NB4 (cell line): ENCODE measurements at regions not wholly inside any gene's neighbourhood (a gene's known extent, or its start where the extent isn't known, plus 50 kb on each side); places are given as distances from the start of the nearest gene placed in this dataset.

Experiments used
- DNase-seq: peaks from one replicate; pipeline ENCODE4 v3.0.0; 2010; ENCODE audit warnings: low read depth
- H3K4me3 ChIP-seq: one replicate; pipeline ENCODE4 v1.5.1; 2011; ENCODE audit warnings: mild to moderate bottlenecking, low read depth, low read length, moderate library complexity
- CTCF ChIP-seq: IDR thresholded peaks from one replicate; pipeline ENCODE4 v1.5.1; 2012; ENCODE audit warnings: low read depth, low read length
- MAX ChIP-seq: IDR thresholded peaks from 2 replicates; pipeline ENCODE4 v1.6.1; 2011; ENCODE audit warnings: low read depth, low read length
- MYC ChIP-seq: IDR thresholded peaks from 2 replicates; pipeline ENCODE4 v1.6.1; 2011; ENCODE audit warnings: low read depth, low read length
- POLR2A ChIP-seq: IDR thresholded peaks from 2 replicates; pipeline ENCODE4 v1.6.1; 2011; ENCODE audit warnings: mild to moderate bottlenecking; ENCODE audit not compliant: insufficient read length; ENCODE audit errors: extremely low read depth

GRCh38 chr15:95931619-95932018 is 398.9 kb upstream of the NR2F2 start:
- no peak overlapping the region for H3K4me3 ChIP-seq
- no peak for TF ChIP-seq POLR2A
- TF ChIP-seq CTCF: no peak
- TF ChIP-seq MAX: no peak
- no peak for DNase-seq

GRCh38 chr15:95932141-95932540 is 398.4 kb upstream of the NR2F2 start:
- TF ChIP-seq MAX: no peak
- no peak for TF ChIP-seq MYC
- no peak for TF ChIP-seq CTCF
- TF ChIP-seq POLR2A: no peak
- no peak for DNase-seq
- H3K4me3 ChIP-seq: no peak overlapping the region

GRCh38 chr15:95932676-95933075 is 397.8 kb upstream of the NR2F2 start:
- no peak for TF ChIP-seq MAX
- TF ChIP-seq CTCF: no peak
- no peak for TF ChIP-seq POLR2A
- TF ChIP-seq MYC: no peak
- no peak for DNase-seq
- no peak overlapping the region for H3K4me3 ChIP-seq

- no peak overlapping the region for H3K4me3 ChIP-seq
- DNase-seq: no peak
- no peak for TF ChIP-seq POLR2A
- no peak for TF ChIP-seq CTCF
- TF ChIP-seq MAX: no peak
- TF ChIP-seq MYC: no peak
Observed at GRCh38 chr15:95935852-95936251, 394.6 kb upstream of the NR2F2 start.

GRCh38 chr15:95937128-95937528 is 393.4 kb upstream of the NR2F2 start:
- peak; percentile 69 for DNase-seq
- no peak for TF ChIP-seq CTCF
- TF ChIP-seq MYC: 0 out of 2 replicates have a peak, but pooled peaks have one; percentile 15
- no peak for TF ChIP-seq MAX
- TF ChIP-seq POLR2A: no peak
- no peak overlapping the region for H3K4me3 ChIP-seq

- TF ChIP-seq MAX: no peak
- no peak overlapping the region for H3K4me3 ChIP-seq
- DNase-seq: no peak
Observed at GRCh38 chr15:95940431-95940985, 390.0 kb upstream of the NR2F2 start.
